GM23338 (cell line): ENCODE measurements at regions not wholly inside any gene's neighbourhood (a gene's known extent, or its start where the extent isn't known, plus 50 kb on each side); places are given as distances from the start of the nearest gene placed in this dataset.

Experiments used
- CTCF ChIP-seq, 2 experiments: fragments of 200-600 bp in 1 of 2; sonication (generic) in 1 of 2; conservative IDR thresholded peaks; 2 replicates each; pipeline versions ENCODE4 v1.5.1 to v1.6.1; 2016 to 2017; ENCODE audit warnings: antibody characterized with exemption in 2 of 2, low read depth in 2 of 2, mild to moderate bottlenecking in 2 of 2, moderate library complexity in 1 of 2
- EZH2 ChIP-seq: fragments of 200-600 bp; sonication (generic); IDR thresholded peaks from one replicate; pipeline ENCODE4 v1.8.0; 2017; ENCODE audit warnings: antibody characterized with exemption, mild to moderate bottlenecking, low read depth; ENCODE audit not compliant: unreplicated experiment
- POLR2AphosphoS5 ChIP-seq: IDR thresholded peaks from 2 replicates; pipeline ENCODE4 v1.6.1; 2016; ENCODE audit warnings: antibody characterized with exemption, low read depth

GRCh38 chr7:52114056-52114455 lies 797.4 kb upstream of the COBL start:
- TF ChIP-seq EZH2 (no peak), CTCF (conservative IDR thresholded peaks at IDR 0.05; ENCODE audit: low read depth in 2 of 2) (no peak), POLR2AphosphoS5 (no peak)
